ENCODE measurements at regions not wholly inside any gene's neighbourhood (a gene's known extent, or its start where the extent isn't known, plus 50 kb on each side); places are given as distances from the start of the nearest gene placed in this dataset.
"Not testable (repeated sequence)": the region's sequence is repeated elsewhere in the genome, so short reads cannot be mapped to it uniquely, and the experiment has no call there.

GRCh38 chr12:124386661-124387527 lies 92.0 kb downstream of the RFLNA start:
- no peak for DNase-seq (ENCODE audit: low read depth in 2 of 3, low spot score in 1 of 3)

DNA sequence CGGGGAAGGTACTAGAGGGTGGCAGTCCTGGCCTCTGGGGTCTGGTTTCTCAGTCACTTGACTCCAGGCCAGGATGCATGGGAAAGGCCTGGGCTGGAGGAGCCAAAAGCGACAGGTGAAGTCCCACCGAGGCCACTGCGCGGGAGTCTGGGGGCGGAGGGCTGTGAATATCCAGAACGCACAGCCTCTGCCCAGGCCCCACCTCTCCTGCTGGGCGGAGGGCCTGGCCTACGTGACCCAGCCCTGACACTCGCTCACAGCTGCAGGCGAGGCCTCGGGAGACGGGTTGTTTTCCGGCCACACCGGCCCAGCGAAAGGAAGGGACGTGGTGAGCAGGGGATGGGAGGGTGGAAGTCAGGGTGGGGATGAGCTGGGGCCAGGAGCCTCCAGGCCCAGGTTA lies 91.2 kb downstream of the RFLNA start:
- DNase-seq (ENCODE audit: low read depth in 2 of 3, low spot score in 1 of 3): no peak

- no peak for DNase-seq (ENCODE audit: low read depth in 2 of 3, low spot score in 1 of 3)
Observed at GRCh38 chr12:124385219-124385969, 90.5 kb downstream of the RFLNA start.

- no peak for DNase-seq (ENCODE audit: low read depth in 2 of 3, low spot score in 1 of 3)
Observed at GRCh38 chr12:124384299-124384894, 89.5 kb downstream of the RFLNA start.

GRCh38 chr12:124383028-124383427 lies 88.1 kb downstream of the RFLNA start:
- no peak for DNase-seq (ENCODE audit: low read depth in 2 of 3, low spot score in 1 of 3)

- DNase-seq (ENCODE audit: low read depth in 2 of 3, low spot score in 1 of 3): no peak
Observed at GRCh38 chr12:124381456-124382296, 86.8 kb downstream of the RFLNA start.

GRCh38 chr12:124380796-124381455 lies 86.0 kb downstream of the RFLNA start:
- DNase-seq (ENCODE audit: low read depth in 2 of 3, low spot score in 1 of 3): no peak

GRCh38 chr12:124379938-124380754 lies 85.3 kb downstream of the RFLNA start:
- DNase-seq (ENCODE audit: low read depth in 2 of 3, low spot score in 1 of 3): no peak

DNA sequence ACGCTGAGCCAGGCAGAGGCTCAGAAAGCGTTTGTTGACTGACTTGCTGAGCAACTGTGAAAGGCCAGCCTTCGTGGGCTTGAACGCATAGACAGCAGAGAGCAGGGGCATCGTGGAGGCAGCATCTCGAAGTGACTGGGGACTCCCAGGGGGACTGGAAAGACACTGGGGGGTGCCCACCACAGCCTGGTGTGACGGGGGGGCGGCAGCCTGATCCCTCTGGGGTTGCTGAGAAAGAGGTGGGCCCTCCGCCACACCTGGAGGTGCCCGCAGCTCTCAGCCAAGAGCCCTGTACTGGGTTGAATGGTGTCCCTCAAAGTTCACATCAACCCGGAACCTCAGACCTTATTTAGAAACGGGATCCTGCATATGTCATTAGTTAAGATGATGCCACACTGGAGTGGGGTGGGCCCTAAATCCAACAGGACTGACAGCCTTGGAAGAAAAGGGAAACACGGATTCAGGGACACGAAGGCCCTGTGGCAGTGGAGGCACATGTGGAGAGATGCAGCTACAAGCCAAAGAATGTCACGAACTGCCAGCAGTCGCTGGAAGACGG lies 84.6 kb downstream of the RFLNA start:
- DNase-seq (ENCODE audit: low read depth in 2 of 3, low spot score in 1 of 3): no peak

- no peak for DNase-seq (ENCODE audit: low read depth in 2 of 3, low spot score in 1 of 3)
Observed at GRCh38 chr12:124378926-124379325, 84.0 kb downstream of the RFLNA start.

- DNase-seq (ENCODE audit: low read depth in 2 of 3, low spot score in 1 of 3): no peak
Observed at GRCh38 chr12:124377981-124378509, 83.2 kb downstream of the RFLNA start.

DNA sequence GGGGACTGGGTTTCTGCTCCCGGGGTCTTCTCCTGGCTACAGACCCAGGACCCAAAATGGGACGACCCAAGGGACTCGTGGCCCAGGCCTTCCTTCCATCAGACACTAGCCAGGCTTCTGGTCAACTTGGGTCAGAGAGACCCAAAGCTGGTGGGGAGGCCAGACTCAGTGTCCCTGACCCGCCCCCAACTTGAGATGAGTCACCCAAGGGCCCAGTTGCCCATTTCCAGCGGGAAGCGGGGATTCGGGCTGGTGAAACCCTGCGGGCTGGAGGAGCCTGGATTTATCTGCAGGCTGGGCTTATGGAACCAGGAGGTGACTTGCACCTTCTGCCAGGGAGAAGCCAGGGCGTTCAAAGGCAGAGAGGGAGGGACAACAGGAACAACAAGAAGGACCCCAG lies 81.5 kb downstream of the RFLNA start:
- no peak for DNase-seq (ENCODE audit: low read depth in 2 of 3, low spot score in 1 of 3)

- no peak for DNase-seq (ENCODE audit: low read depth in 2 of 3, low spot score in 1 of 3)
Observed at GRCh38 chr12:124375789-124376175, 80.9 kb downstream of the RFLNA start.

DNA sequence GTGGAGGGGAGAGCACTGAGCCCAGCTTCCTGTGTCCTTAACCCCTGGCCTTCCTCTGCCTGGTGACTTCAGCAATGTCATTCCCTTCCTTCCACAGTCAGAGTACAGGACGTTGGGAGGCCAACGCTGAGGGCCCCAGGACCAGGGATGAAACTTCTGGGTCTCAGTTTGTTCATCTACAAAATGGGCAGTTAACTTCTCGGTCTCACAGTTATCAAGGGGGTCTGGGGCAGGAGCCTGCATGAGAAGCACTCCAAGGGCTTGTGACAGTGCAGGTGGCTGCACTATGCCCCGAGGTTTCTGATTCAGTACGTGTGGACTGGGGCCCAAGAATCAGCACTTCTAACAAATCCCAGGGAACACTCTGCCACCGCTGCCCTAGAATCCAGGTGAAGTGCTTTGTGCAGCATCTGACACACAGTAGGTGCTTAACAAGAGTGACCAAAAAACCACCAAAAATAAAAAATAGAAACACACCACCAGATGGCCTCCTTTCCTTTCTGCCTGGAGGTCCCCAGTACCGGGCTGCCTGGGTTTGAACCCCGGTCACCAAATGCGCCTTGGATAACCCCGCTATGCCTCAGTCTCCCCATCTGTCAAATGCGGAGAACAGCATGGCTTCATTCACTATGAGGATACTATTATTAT lies 80.4 kb downstream of the RFLNA start:
- DNase-seq (ENCODE audit: low read depth in 2 of 3, low spot score in 1 of 3): no peak

DNA sequence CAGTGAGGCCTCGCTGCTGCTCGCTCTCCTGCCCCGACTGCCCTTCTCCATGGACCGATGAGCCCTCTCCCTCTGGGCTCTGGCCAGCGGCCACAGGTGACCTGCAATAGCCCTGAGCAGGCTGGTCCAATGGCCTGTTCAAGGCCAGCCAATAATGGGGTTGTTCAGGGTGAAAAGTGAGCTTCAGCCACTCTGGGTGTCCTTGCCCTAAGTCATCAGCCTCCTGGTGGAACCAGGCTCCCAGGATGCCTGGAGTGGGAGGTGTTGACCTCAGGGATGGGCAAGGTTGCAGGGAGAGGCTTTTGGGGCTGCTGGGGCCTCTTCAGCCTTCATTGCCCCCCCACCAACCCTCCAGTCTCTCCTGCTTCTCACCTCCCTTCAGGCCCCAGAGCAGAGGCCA lies 79.7 kb downstream of the RFLNA start:
- DNase-seq (ENCODE audit: low read depth in 2 of 3, low spot score in 1 of 3): no peak

GRCh38 chr12:124374147-124374546 lies 79.3 kb downstream of the RFLNA start:
- DNase-seq (ENCODE audit: low read depth in 2 of 3, low spot score in 1 of 3): no peak

GRCh38 chr12:124373701-124374100 lies 78.8 kb downstream of the RFLNA start:
- DNase-seq (ENCODE audit: low read depth in 2 of 3, low spot score in 1 of 3): not testable (repeated sequence)

DNA sequence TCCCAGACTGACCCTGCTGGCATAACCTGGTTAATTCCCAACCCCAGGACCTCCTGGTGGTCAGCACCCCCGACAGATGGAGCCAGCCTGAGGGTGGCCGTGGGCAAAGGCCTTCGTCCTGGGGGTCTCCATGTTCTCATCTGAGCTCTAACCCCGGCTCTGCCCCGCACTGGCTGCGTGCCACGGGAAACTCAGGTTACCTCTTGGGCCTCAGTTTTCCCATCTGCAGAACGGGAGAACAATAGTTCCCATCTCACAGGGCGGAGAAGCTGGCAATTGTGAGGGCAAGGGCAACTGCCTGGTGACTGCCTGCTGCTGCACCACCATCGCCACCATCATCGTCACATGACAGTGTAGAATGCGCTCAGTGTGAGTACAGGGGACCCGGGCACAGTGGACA lies 77.9 kb downstream of the RFLNA start:
- no peak for DNase-seq (ENCODE audit: low read depth in 2 of 3, low spot score in 1 of 3)
